Hepatocyte (in vitro differentiated cells): ENCODE measurements at regions not wholly inside any gene's neighbourhood (a gene's known extent, or its start where the extent isn't known, plus 50 kb on each side); places are given as distances from the start of the nearest gene placed in this dataset.

Source experiments
- EZH2 ChIP-seq: fragments of 200-600 bp; sonication (generic); IDR thresholded peaks from 2 replicates; pipeline ENCODE4 v1.6.1; 2016; ENCODE audit warnings: antibody characterized with exemption, mild to moderate bottlenecking, borderline replicate concordance
- EZH2phosphoT487 ChIP-seq: fragments of 200-600 bp; sonication (generic); IDR thresholded peaks from one replicate; pipeline ENCODE4 v1.6.1; 2018; ENCODE audit warnings: antibody characterized with exemption, mild to moderate bottlenecking, low read depth, moderate library complexity; ENCODE audit not compliant: unreplicated experiment, severe bottlenecking
- TF ChIP-seq, protein P1 (sequence below): fragments of 200-600 bp; sonication (generic); IDR thresholded peaks from 2 replicates; pipeline ENCODE4 v1.5.1; 2016; ENCODE audit warnings: antibody characterized with exemption, mild to moderate bottlenecking; ENCODE audit not compliant: poor library complexity

DNA sequence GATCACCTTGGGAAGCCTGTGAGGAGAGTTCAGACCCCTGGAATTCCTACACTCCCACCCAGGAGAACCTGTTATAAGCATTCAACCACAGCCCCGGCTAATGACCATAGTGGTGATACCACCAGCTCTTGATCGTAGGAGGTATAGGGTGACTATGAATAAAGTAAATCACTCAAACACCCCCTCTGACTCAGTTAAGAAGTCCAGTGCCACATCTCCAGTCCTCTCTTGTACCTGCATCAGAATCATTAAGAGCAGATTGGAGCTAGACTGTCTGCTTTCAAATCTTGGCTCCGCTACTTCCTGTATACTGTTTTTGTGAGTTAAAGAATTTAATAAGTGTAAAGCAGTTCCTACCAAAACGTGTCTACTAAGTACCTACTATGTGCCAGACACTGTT, 565.1 kb upstream of the DIPK2B start:
- TF ChIP-seq, protein P1, sequence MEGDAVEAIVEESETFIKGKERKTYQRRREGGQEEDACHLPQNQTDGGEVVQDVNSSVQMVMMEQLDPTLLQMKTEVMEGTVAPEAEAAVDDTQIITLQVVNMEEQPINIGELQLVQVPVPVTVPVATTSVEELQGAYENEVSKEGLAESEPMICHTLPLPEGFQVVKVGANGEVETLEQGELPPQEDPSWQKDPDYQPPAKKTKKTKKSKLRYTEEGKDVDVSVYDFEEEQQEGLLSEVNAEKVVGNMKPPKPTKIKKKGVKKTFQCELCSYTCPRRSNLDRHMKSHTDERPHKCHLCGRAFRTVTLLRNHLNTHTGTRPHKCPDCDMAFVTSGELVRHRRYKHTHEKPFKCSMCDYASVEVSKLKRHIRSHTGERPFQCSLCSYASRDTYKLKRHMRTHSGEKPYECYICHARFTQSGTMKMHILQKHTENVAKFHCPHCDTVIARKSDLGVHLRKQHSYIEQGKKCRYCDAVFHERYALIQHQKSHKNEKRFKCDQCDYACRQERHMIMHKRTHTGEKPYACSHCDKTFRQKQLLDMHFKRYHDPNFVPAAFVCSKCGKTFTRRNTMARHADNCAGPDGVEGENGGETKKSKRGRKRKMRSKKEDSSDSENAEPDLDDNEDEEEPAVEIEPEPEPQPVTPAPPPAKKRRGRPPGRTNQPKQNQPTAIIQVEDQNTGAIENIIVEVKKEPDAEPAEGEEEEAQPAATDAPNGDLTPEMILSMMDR, result no peak
- no peak for TF ChIP-seq EZH2
- no peak for TF ChIP-seq EZH2phosphoT487
